Adipocyte (in vitro differentiated cells): ENCODE measurements at regions not wholly inside any gene's neighbourhood (a gene's known extent, or its start where the extent isn't known, plus 50 kb on each side); places are given as distances from the start of the nearest gene placed in this dataset.

Source experiments
- DNase-seq: peaks from one replicate; pipeline ENCODE4 v3.0.0-alpha.2; 2015; ENCODE audit warnings: low read depth
- H3K27me3 ChIP-seq: replicated peaks from 2 replicates; pipeline ENCODE4 v1.7.0; 2013; ENCODE audit warnings: mild to moderate bottlenecking, low read length, moderate library complexity; ENCODE audit not compliant: control insufficient read depth, insufficient read depth
- H3K36me3 ChIP-seq: 2 replicates; pipeline ENCODE4 v1.7.0; 2013; ENCODE audit warnings: low read length, mild to moderate bottlenecking, moderate library complexity; ENCODE audit not compliant: control insufficient read depth, insufficient read depth, severe bottlenecking
- H3K4me1 ChIP-seq: 2 replicates; pipeline ENCODE4 v1.7.0; 2013; ENCODE audit warnings: mild to moderate bottlenecking, low read length, moderate library complexity; ENCODE audit not compliant: control insufficient read depth, insufficient read depth
- H3K4me3 ChIP-seq: 2 replicates; pipeline ENCODE4 v1.7.0; 2013; ENCODE audit warnings: mild to moderate bottlenecking, low read length, moderate library complexity
- H3K9ac ChIP-seq: 2 replicates; pipeline ENCODE4 v1.7.0; 2013; ENCODE audit warnings: mild to moderate bottlenecking, low read length, moderate library complexity
- H3K9me3 ChIP-seq: 2 replicates; pipeline ENCODE4 v1.7.0; 2013; ENCODE audit warnings: mild to moderate bottlenecking, low read length, moderate library complexity; ENCODE audit not compliant: control insufficient read depth

DNA sequence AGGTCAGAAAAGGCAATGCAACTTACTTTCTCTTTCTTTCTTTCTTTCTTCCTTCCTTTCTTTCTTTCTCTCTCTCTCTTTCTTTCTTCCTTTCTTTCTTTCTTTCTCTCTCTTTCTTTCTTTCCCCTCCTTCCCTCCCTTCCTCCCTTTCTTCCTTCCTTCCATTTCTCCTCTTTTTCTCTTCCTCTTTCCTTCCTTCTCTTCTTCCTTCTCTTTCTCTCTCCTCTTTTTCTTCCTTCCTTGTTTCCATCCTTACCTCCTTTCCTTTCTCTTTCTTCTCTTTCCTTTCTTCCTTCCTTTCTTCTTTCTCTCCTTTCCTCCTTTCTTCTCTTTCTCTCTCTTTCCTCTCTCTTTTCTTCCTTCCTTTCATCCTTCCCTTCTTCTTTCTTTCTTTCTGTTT is 819.8 kb upstream of the SOX9 start:
- no peak overlapping the region for H3K9ac ChIP-seq
- no peak overlapping the region for H3K4me3 ChIP-seq
- no peaks in the 10 kb centered on the region for H3K36me3 ChIP-seq
- H3K9me3 ChIP-seq = peaks cover 7% of the 10 kb centered on the region
- H3K27me3 ChIP-seq = no peaks in the 10 kb centered on the region
- DNase-seq = no peak
- no peaks in the 10 kb centered on the region for H3K4me1 ChIP-seq

DNA sequence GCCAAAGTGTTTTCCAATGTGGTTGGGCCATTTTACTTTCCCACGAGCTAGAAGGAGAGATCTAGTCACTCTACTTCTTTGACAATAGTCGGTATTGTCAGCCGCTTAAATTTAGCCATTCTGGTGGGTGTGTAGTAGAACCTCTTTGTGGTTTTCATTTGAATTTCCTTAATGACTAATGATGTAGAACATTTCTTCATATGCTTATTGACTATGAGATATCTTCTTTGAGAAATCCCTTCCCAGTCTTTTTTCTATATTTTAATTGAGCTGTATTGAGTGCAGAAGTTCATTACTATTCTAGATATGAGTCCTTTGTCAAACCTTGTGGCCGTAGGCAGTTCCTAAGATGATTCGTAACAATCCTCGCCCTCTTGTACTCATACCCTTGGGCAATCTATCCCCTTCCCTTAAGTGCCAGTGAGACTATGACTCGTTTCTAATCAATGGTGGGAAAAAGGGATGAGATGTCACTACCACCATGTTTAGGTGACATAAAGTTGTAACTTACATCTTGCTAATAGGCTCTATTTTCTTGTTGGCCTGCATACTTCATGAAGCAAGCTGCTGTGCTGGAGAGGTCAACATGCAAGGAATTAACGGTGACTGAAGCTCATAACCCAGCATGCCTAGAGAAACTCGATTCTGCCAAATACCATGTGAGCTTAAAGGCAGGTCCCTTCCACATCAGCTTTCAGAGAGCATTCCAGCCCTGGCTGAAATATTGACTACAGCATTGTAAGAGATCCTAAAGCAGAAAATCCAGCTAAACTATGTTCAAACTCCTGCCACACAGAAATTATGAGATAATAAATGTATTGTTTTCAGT is 817.9 kb upstream of the SOX9 start:
- Histone ChIP-seq H3K36me3 (no peaks in the 10 kb centered on the region), H3K9me3 (peaks cover 11% of the 10 kb centered on the region), H3K4me1 (no peaks in the 10 kb centered on the region), H3K9ac (no peak overlapping the region), H3K27me3 (no peaks in the 10 kb centered on the region), H3K4me3 (no peak overlapping the region)
- no peak for DNase-seq

DNA sequence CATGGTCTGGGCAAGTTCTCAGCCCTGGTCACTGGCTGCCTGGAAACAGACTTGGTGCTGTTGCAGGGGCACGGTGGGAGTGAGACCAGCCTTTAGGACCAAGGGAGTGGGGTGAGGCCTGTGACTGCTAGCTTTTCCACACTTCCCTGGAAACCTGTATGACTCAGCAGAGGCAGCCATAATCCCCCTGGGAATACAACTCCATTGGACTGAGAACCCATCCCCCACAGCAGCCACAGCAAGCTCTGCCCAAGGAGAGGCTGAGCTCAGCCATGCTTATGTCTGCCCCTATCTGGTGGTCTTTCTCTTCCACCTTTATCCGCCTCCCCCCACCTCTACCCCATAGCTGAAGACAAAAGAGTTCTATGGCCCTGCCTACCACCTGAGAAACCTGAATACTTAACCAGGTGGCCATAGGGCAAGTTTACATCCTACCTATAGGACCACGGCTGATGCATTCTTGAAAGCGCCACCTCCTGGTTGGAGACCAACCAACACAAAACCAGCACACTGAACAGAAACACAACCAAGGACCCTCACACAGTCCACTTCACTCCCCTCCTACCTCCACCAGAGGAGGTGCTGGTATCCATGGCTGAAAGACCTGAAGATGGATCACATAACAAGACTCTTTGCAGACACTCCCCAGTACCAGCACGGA is 816.2 kb upstream of the SOX9 start:
- H3K9ac ChIP-seq = no peak overlapping the region
- H3K4me3 ChIP-seq = no peak overlapping the region
- H3K36me3 ChIP-seq = no peaks in the 10 kb centered on the region
- no peak for DNase-seq
- H3K4me1 ChIP-seq = no peaks in the 10 kb centered on the region
- peaks cover 11% of the 10 kb centered on the region for H3K9me3 ChIP-seq
- no peaks in the 10 kb centered on the region for H3K27me3 ChIP-seq

GRCh38 chr17:71313866-71314265 is 807.0 kb upstream of the SOX9 start:
- Histone ChIP-seq H3K4me3 (no peak overlapping the region), H3K36me3 (no peaks in the 10 kb centered on the region), H3K27me3 (no peaks in the 10 kb centered on the region), H3K4me1 (no peaks in the 10 kb centered on the region), H3K9ac (no peak overlapping the region), H3K9me3 (no peaks in the 10 kb centered on the region)
- DNase-seq = no peak

- Histone ChIP-seq H3K27me3 (no peaks in the 10 kb centered on the region), H3K36me3 (no peaks in the 10 kb centered on the region)
These were observed 805.3 kb upstream of the SOX9 start for GRCh38 chr17:71315568-71315967.

DNA sequence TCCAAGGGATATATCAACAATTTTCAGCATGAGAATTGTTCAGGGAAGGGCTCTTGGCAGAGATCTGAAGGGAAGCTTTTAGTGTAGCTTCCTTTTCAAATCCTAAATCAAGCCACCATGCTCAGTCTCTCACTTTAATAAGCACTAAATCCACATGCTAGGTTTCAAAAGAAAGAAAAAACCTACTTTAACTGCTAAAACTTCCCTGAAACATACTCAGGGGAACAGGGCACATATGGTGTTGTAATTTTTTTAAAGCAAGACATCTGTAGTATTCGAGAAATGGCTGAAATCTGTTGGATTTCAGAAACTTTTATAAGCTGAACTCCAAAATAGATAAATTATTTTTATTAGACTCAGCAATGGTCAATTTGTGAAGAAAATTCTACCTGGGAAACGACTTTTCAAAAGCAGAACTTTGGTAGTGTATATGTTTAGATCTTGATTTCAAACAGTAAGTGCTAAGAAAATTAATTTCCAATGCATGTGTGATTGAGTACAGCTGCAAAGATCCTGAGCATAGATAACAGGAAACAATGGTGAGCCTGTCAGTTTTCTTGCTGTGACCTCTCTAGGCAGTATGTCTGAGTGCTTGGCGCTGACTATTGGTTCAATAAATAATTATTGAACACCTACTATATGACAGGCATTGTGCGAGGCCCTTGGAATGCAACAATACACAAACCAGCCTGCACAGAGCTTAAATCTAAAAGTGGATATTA is 804.5 kb upstream of the SOX9 start:
- Histone ChIP-seq H3K4me1 (no peaks in the 10 kb centered on the region), H3K36me3 (no peaks in the 10 kb centered on the region), H3K27me3 (no peaks in the 10 kb centered on the region), H3K9me3 (no peaks in the 10 kb centered on the region), H3K9ac (no peak overlapping the region), H3K4me3 (no peak overlapping the region)
- no peak for DNase-seq

More at GRCh38 chr17:71315568-71315967, 805.3 kb upstream of the SOX9 start:
- Histone ChIP-seq H3K4me3 (no peak overlapping the region), H3K4me1 (no peaks in the 10 kb centered on the region), H3K9ac (no peak overlapping the region), H3K9me3 (no peaks in the 10 kb centered on the region)
- no peak for DNase-seq

DNA sequence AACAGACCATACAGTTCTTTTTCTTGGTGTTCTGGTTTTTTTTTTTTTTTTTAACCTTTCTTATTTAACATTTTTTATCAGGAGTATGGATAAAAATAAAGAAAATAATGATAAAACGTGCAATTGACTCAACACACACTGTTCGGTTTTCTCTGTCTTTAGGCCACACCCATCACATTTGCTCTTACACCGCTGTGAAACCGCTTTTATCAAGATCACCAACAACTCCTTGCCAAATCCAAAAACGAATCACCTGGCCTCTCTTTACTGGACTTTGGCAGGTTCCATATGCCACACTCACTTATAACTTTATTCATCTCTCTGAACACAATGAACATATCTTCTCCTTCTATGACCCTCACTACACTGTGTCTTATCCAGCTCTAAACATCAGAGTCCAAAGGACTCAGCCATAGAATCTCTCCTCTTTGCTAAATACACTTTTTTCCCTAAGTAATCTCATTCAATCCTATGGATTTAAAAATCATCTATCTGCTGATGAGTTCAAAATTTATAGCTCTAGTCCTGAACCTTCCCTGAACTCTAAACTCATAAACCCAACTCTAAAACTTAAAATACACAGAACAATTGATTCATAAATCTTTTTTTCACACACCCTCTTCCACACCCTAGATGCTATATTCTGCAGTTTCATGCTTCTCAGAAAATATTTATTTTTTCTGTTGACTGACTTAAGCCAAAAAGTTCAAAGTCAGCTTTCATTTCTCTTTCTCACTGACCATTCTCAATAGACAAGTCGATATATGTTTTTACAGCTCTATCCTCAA is 800.6 kb upstream of the SOX9 start:
- Histone ChIP-seq H3K9ac (no peak overlapping the region), H3K36me3 (no peaks in the 10 kb centered on the region), H3K9me3 (no peaks in the 10 kb centered on the region), H3K4me1 (no peaks in the 10 kb centered on the region), H3K4me3 (no peak overlapping the region), H3K27me3 (no peaks in the 10 kb centered on the region)
- DNase-seq = no peak

DNA sequence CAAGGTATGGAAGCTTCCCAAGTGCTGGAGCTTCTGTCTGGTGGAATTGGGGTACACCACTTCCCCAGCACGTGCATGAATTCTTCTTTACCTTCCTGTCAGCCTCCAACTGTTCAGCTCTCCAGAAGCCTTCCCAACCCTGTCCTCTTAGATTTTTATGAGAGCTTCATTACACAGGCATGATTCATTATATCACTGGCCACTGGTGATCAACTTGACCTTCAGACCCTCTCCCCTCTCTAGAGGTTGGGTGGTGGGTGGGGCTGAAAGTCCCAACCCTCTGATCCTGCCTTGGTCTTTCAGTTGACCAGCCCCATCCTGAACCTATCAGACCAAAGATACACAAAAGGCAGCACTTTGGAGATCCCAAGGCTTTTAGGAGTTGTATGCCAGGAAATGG is 795.7 kb upstream of the SOX9 start:
- no peaks in the 10 kb centered on the region for H3K36me3 ChIP-seq
- DNase-seq = no peak

GRCh38 chr17:71325886-71326285 is 794.9 kb upstream of the SOX9 start:
- no peaks in the 10 kb centered on the region for H3K36me3 ChIP-seq
- DNase-seq = no peak

More for the DNA sequence above, 795.7 kb upstream of the SOX9 start:
- no peak overlapping the region for H3K4me3 ChIP-seq
- no peaks in the 10 kb centered on the region for H3K27me3 ChIP-seq
- H3K9ac ChIP-seq = no peak overlapping the region
- no peaks in the 10 kb centered on the region for H3K9me3 ChIP-seq
- peaks cover 6% of the 10 kb centered on the region for H3K4me1 ChIP-seq

GRCh38 chr17:71327376-71328059 is 793.3 kb upstream of the SOX9 start:
- Histone ChIP-seq H3K4me1 (peaks cover 6% of the 10 kb centered on the region), H3K9me3 (no peaks in the 10 kb centered on the region), H3K27me3 (no peaks in the 10 kb centered on the region), H3K36me3 (no peaks in the 10 kb centered on the region), H3K4me3 (peak overlapping the region; percentile 18), H3K9ac (no peak overlapping the region)
- peak; percentile 10 for DNase-seq

More at GRCh38 chr17:71325886-71326285, 794.9 kb upstream of the SOX9 start:
- peaks cover 6% of the 10 kb centered on the region for H3K4me1 ChIP-seq
- H3K9ac ChIP-seq = no peak overlapping the region
- no peaks in the 10 kb centered on the region for H3K9me3 ChIP-seq
- H3K27me3 ChIP-seq = no peaks in the 10 kb centered on the region
- H3K4me3 ChIP-seq = no peak overlapping the region
